Iris pigment epithelial cell (primary cell): ENCODE measurements at regions not wholly inside any gene's neighbourhood (a gene's known extent, or its start where the extent isn't known, plus 50 kb on each side); places are given as distances from the start of the nearest gene placed in this dataset.
"Not testable (repeated sequence)": the region's sequence is repeated elsewhere in the genome, so short reads cannot be mapped to it uniquely, and the experiment has no call there.

Experiments
- DNase-seq: peaks from one replicate; pipeline ENCODE4 v3.0.0-alpha.2; 2011; ENCODE audit warnings: low read depth

DNA sequence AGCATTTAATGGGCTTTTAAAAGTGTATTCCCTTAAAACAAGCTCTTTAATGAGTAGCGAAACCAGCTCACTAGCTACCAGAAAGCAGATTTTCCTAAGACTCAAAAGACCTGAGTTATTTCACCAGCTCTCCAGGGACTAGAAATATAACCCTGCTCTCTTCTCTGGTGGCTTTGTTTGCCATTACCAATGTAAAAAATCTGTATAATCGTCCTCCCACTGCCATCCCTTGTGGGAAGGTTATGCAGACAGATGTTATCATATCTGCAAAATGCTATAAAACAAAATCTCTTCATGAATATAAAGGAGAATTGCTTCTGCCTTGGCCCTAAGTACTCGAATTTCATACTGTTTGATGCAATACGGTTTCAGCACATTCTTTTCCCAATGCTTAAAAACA, 335.2 kb downstream of the NUP35 start:
- DNase-seq: no peak

- DNase-seq: no peak
These were observed 339.6 kb downstream of the NUP35 start for GRCh38 chr2:183463821-183464220.

DNA sequence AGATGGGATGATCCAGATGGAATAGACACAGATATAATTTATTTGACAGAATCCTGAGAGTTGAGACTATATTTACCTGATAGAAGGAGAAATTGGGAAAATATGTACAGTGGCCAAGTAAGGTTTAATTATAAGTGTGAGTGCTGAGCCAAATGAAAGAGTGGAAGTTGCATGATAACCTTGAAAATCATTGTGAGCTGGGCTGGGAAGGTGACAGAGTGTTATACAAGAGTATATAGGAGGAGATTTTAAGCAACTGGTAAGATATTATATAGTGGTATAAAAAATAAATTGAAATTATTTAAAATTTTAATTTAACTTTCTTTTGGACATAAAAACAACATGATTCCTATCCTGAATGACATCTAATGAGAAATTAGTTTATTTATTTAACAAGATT, 340.8 kb downstream of the NUP35 start:
- no peak for DNase-seq

- no peak for DNase-seq
These were observed 350.9 kb downstream of the NUP35 start for GRCh38 chr2:183474912-183475695.

- DNase-seq: no peak
These were observed 352.2 kb downstream of the NUP35 start for GRCh38 chr2:183476490-183476889.

DNA sequence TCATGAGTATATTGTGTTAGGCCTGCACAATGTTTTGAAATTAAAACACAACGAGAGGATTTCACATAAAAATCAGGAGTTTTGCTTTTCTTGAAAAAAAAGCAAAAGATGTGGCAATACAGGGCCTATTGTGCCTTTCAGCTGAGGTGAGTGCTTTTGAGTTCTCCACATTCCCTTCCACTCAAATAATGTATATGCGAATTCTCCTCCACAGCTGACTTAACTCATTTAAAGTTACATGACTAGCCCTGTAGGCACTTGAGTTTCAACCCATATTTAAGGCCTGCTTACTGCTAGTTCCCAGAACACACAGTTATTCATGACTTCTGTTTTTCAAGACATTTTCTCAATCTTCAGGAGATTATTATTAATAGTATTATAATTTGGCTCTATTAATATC, 353.1 kb downstream of the NUP35 start:
- no peak for DNase-seq

DNA sequence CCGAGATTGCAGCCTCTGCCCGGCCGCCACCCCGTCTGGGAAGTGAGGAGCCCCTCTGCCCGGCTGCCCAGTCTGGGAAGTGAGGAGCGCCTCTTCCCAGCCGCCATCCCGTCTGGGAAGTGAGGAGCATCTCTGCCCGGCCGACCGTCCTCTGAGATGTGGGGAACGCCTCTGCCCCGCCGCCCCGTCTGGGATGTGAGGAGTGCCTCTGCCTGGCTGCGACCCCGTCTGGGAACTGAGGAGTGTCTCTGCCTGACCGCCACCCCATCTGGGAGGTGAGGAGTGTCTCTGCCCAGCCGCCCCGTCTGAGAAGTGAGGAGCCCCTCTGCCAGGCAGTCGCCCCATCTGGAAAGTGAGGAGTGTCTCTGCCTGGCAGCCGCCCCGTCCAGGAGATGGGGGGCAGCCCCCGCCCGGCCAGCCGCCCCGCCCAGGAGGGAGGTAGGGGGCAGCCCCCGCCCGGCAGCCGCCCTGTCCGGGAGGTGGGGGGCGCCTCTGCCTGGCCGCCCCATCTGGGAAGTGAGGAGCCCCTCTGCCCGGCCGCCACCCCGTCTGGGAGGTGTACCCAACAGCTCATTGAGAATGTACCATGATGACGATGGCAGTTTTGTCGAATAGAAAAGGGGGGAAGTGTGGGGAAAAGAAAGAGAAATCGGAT, 354.8 kb downstream of the NUP35 start:
- not testable (repeated sequence) for DNase-seq

GRCh38 chr2:183487326-183487725, 363.1 kb downstream of the NUP35 start:
- no peak for DNase-seq

DNA sequence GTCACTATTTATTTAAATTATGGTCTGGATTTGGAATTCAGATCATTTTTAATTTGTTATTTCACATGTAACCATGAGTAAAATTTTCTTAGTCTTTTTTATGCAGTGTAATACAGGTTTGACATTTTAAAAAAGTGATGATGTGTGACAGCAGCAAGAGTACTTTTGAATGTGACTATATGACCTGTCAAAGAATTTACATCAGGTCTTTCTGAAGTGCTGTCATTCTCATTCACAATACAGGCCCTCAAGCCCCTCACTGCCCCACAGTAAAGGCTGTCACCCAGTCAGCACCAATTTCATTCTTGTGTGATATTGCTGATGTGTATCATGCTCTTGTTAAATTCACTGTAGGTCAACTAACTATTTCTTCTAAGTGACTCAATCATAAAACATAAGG, 364.2 kb downstream of the NUP35 start:
- DNase-seq: no peak

- DNase-seq: no peak
These were observed 366.2 kb downstream of the NUP35 start for GRCh38 chr2:183490489-183490888.

- peak; percentile 42 for DNase-seq
These were observed 366.7 kb downstream of the NUP35 start for GRCh38 chr2:183490914-183491313.

- DNase-seq: no peak
These were observed 368.8 kb downstream of the NUP35 start for GRCh38 chr2:183493040-183493439.

DNA sequence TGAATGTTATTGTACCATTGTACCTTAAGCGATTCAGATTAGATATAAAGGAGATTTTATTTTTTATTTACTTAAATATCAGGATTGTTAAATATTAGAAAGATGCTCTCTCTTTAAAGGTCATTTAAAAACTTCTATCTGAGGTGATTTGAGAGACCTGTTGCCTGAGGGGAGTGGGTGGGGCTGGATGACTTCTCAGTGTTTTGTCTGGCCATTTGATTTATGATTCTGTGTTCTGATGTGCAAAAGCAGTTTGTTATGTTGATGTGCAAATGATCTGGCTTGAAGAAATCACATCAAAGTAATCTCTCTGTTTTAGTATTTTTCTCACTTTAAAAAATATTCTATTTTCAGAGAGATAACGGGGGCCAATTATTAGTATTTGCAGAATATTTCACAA, 370.8 kb downstream of the NUP35 start:
- DNase-seq: no peak

DNA sequence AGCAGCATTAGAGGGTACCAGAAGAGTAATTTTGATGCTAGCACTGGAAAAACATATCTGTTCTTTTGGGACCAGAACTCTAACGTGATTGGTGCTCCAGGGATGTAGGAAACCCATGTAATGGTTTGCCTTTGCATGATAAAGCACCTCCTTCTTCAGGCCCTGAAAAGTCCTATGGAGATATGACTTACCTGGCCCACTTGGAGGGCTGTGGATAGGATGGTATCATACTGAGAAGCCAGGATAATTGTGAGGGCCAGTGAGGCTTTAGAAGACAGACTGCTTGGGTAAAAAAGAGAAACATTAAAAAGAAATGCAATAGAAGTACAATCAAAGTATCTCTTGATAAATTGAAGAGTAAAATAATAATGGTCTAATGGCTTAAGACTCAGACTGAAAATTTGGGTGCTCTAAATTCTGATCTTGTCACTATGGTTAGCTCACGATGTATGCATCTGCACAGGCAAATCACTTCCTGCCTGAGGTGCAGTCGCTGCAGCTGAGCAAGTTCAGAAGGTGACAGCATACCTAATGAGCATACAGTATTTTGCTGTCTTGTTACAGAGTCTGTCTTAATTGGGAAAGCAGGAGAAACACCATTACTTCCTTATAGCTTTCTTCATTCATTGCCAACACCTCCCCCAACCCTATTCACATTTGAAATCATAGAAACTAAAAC, 371.5 kb downstream of the NUP35 start:
- no peak for DNase-seq

DNA sequence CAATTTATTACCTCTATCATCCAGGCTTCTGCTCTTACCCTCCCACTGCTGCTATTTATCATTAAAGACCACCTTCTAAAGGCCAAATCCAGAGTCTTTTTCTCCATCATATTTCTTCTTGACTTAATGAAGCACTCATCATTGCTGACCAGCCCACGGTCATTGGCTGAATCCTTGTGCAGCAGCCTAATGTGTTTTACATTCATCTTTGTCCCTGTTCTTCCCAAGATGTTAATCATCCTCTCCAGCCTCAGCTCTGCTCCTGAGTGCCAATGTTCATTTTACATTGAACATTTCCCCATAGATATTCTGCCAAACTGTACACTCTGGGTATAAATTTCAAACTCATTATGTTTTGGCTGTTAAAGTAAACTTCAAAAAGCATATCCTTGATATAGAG, 373.6 kb downstream of the NUP35 start:
- no peak for DNase-seq

DNA sequence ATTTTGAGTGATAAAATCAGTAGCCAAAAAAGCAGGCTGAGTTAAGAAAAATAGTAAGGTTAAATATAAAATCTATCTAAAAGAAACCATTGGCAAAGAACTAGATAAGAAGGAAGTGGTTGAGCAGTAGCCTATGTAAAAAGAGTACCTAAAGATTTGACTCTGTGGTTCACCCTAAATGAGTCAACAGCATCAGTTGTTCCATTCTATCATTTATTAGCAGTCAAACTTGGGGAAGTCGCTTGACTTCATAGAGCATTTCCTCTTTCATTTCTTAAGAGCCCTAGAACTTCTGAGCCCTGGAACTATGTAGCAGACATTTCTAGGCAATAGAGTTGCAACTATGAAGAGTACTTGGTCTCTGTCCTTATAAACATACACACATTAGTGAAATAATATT, 381.7 kb downstream of the NUP35 start:
- no peak for DNase-seq

- DNase-seq: no peak
These were observed 386.9 kb downstream of the NUP35 start for GRCh38 chr2:183511154-183511553.

DNA sequence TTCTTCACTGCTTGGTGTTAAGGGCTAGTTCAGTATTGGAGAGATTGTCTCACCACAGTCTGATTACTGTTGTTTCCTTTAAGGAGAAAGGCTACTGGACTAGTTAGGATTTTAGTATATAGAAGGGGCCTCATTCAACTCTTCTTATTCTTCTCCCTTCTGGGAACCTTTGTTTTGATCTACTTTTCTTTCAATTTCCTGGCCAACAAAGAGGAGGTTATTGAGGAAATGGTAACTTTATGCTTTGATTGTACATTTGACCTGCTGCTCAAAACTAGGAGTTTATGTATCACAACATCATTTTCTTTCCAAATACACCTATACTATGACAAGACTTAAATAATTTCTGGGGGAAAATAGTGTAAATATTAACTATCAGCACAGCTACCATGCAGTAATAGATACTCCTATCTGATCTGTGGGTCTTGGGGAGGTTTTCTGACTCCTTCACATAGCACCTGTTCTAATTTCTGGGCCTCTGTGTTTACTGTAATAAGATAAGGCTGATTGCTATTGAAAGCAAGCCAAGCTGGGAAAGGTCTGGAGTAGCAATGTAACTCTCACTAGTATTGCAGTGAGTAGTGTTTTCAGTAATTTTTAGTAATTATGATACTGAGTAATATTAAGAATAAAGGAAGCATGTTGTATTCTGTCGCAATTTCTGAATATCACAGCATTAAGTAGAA, 395.3 kb downstream of the NUP35 start:
- DNase-seq: no peak

DNA sequence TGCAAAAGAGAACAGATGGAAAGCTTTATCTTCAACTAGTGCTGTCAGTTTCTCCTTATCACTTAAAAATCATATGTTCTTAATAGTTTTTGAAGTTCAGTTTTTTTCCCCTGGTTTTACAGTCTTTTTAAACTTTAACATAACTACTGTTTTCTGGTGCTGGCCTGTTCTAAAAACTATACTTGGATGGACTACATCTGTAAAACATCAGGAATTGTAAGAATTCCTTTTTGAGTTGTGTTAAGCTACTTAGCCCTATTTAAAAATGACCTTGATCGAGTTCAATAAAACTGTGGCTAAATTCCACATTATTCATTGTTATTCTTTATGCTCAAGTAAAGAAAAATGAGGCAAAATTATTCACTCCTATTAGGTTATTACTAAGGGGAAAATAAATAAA, 397.7 kb downstream of the NUP35 start:
- DNase-seq: no peak

DNA sequence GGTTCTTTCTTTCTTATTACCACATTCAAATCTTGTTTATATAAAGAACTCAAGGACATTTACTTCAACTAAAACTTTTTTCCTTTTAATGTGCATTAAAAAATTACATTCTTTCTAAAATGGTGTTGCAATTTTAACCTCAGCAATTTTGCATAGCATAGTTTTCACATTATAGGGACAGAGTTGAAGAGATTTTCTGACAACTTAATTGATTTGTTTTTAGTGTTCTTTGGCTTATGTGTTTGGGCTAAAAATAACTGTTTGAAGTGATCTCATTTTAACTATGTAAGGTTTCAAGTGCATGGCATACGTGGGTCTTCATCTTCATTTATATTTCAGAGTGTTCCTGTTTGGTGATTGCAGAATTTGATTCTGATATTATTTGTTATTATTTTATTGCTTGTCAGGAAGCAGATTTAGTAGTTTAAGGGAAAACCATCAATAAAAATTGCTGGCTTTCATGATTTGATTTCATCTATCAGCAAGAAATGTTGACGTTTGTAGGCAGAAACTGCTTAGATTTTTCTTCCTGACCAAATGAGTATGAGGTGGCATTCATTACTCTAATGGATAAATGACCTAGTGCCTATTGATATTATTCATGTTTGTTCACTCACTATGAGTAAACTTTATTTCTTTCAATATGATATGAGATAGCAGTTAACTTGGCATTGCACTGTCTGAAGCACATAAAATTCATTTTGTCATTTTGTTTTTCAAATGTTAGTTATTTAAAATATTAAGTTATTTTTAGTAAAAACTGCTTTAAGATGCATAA, 398.4 kb downstream of the NUP35 start:
- no peak for DNase-seq

DNA sequence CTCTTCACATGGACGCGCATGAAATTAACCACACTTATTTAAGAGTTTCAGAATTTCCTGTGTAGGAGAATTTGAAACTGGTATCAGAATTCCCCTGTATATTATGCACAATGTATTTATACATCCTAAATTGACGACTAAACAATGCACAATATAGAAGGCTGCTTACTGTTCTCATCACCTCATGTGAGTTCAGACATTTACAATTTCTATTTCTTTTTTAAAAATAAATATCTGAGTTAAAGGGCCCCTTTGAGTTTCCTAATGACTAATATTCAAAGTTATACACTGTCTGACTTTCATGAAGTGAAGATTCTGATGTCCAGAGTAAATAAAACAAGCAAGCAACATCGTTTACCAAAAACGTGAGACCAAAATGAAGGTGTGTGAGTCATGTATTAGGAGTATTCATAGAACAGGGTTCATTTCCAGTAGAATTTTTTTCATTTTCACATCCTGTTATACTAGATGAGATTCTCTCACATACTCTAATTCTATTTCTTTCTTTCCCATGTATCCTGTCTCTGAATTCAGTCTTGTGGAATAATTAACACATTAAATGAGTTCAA, 406.2 kb downstream of the NUP35 start:
- no peak for DNase-seq

GRCh38 chr2:183532514-183532913, 408.3 kb downstream of the NUP35 start:
- DNase-seq: peak; percentile 0
